NCI-H510A treated with DMSO at 0.1 percent for 48 hours (cell line): ENCODE measurements at regions not wholly inside any gene's neighbourhood (a gene's known extent, or its start where the extent isn't known, plus 50 kb on each side); places are given as distances from the start of the nearest gene placed in this dataset.

ENCODE experiments used
- DNase-seq: peaks from one replicate; lab custom pipeline; 2025; lab: John Stamatoyannopoulos, UW

DNA sequence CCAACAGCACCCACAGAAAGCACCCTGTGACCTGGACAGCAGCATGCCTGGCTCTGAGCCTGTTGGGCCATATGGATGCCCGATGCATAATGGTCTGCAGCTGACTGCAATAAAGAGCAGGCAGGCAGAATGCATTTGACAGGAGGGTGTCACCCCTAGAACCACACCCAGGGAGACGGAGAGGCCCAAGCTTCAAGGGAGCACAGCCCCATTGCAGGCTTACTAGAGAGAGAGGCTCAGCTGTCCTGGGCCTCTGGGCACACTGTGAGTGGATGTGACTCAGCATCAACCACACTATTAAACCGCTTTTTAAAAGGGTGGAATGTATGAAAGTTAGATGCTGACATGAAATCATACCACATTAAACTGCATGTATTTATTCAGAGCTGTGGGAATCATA lies 365.3 kb downstream of the CTTN start:
- DNase-seq = no peak

DNA sequence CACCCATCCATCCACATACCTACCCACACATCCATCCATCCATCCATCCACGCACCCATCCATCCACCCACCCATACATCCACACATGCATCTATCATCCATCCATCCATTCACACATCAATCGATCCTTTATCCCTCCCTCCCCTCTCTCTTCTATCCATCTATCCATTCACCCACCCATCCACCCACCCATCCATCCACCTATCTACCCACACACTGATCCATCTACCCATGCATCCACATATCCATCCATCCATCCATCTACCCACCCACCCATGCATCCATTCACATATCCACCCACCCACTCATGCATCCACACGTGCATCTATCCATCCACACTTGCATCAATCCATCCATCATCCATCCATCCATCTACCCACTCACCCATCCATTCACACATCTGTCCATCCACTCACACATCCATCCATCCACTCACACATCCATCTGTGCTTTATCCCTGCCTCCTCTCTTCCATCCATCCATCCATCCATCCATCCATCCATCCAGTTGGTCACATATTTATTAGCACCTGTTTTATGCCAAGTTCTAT lies 366.1 kb downstream of the CTTN start:
- no peak for DNase-seq

DNA sequence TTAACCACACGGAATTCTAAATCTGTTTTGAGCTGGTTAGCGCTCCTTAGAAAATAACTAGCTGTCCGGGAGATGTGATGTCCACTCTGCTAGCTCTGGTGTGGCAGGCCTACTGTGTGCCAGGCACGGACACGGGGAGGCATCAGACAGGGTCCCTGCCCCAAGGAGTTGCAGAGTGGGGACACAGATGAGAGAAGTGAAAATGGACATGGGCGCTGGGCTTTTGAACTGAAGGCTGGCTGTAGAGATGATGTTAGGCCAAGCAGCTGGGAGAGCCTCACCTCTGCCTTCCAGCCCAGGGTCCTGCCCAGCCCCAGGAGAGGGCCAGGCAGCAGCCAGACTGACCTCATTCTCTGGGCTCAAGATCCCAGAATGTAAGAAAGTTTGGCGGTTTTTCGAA lies 368.6 kb downstream of the CTTN start:
- no peak for DNase-seq

DNA sequence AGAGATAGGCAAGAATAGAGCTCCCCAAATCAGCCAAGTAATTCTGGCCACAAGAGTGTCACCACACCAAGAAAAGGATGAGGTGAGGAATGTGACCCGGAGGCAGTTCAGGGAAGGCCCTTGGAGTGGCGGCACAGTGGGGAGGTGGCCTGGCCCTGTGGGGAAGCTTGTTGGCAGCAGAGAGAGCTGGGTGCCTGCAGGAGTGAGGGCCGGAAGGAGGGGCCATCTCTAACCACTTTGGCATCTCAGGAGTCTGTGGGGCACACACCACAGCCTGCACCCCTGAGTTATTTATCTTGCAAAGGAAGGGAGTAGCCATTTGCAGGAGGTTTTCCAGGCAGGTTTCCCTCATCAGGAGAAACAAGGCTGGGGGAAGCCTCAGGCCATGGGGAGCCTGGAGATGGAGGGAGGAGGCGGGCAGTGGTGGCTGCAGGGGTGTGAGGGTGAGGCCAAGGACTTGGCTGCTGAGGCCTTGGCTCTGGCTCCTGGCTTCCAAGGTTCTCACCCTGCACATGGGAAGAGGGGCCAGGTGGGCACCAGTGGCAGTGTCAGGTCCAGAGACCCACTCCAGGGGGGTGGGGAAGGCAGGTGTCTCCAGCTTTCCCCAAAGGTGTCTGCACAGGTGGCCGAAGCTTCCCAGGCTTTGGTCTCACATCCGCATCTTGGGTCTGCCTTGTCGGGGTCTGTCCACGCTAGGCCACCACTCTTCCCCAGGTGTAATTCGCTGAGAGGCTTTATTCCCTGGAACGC lies 370.2 kb downstream of the CTTN start:
- DNase-seq = no peak

DNA sequence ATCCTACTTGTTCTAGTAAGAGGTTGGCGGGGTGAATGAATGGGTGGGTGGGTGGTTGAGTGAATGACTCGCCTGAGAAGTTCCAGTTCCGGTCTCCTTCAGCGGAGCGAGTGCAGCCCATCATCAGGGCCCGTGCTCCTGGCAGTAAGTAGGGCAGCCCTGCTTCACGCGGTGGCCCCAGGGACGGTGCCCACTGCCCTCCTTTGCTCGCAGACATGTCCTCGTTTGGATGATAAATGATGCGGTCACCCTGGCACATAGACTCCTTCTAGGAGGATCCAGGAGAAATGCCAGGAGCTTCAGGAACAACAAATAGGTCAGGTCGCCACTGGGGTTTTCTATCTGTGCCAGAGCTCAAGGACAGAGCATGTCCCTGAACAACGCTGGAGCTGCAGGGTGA lies 370.8 kb downstream of the CTTN start:
- DNase-seq = no peak

DNA sequence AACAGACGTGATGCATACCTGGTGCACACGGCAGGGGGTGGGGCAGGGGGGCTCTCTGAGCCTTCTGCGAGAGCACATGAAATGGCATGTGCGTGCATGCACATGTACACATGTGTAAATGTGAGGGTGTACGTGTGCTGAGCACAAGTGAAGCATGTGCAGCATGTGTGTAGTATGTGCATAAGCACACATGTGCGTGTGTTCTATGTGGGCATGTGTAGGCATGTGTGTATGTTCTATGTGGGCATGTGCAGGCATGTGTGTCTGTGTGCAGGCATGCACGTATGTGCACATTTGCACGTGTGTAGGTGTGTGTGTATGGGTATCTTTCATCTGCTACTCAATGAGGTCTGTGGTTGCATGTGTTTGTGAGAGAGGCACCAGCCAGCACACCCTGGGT lies 371.2 kb downstream of the CTTN start:
- no peak for DNase-seq

DNA sequence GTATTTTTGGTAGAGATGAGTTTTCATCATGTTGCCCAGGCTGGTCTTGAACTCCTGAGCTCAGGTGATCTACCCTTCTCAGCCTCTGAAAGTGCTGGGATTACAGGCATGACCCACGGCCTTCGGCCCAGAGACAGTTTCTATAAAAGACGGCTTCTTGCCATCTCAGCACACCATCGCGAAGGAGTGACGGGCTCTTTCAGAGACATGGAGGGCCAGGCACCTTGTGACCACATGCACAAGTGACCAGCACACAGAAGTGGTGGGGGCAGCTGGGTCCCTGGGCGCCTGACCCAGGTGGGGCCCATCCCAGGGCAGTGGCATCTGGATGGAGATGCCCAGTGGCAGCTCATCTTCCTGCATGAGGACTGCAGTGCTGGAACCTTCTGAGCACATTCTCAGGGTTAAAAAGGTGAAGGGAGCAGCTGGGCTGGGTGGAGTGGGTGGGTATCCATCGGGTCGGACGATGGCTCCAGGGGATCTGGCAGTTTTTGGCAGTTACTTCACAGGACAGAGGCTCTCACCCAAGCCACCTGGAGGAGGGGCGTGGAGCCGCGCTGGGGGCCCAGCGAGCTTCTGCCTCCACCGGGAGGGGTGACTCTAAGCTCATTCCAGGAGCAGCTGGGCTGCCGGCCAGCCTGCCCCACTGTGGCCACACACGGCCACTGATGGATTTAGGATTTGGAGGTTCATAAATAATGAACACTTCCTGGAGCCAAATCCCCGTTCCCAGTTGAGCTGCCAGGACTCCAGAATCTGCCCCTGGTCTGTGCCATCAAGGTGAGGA lies 373.0 kb downstream of the CTTN start:
- DNase-seq = no peak

DNA sequence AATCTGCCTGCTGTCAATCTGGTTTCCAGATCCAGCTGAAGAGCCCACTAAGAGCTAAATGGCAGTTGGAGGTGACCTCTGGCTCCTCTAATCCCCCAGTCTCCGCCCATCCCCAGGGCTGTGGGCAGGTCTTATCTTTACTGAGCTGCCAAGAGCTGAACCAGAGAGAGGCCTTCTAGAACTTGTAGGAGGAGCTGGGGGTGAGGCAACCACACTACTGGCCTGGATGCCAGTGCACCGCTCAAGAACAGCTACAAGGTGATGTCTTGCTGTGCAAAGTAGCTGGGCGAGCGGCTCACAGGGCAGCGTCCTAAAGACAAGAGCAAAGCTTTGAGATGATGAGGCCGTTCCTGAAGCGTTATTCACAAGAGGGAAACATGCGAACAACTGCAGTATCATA lies 374.6 kb downstream of the CTTN start:
- no peak for DNase-seq

DNA sequence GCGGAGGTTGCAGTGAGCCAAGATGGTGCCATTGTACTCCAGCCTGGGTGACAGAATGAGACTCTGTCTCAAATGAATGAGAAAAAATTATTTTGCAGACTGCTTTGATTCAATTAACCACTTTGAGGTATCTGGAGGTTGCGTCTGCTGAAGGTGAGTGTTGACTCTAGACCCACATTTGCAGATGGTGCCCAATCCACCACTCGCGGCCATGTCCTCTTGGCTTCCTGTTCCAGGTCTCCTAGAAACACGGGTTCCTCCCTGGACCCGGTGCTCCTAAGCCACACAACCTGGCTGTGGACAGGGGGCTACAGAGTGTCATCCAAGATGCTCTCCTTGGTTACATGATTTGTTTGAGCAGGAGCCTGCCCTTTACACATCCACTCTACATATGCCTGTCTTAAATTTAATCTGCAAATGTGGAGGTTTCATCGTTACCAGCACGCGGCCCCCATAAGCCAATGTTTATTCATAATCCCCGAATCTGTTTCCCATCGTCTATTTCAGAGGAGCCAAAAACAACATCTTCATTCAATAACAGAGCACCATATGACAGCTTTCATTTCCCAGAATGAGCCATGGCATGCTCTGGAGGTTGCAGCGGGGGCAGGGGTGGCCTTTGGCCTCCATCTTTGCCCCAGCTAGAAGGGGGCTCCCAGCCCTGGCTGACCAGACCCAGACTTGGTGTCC lies 377.2 kb downstream of the CTTN start:
- no peak for DNase-seq

DNA sequence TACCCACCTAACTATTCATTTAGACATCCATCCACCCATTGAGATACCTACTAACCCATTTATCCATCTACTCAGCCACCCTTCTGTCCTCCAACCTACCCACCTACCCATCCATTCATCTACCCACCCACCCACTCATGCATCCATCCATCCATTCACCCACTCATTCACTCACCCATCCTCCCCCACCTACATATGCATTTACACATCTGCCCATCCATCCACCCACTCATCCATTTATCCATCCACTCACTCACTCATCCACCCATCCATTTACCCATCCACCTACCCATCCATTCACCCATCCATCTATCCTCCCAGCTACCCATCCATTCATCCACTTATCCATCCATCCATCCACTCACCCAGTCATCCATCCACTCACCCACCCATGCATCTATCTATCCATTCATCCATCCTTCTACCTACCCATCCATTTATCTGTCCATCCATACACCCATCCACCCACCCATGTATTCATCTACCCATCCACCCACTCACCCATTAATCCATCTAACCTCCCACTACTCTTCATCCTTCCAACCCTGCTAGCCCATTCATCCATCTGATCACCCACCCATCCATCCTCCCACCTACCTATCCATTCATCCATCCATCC lies 378.7 kb downstream of the CTTN start:
- no peak for DNase-seq

DNA sequence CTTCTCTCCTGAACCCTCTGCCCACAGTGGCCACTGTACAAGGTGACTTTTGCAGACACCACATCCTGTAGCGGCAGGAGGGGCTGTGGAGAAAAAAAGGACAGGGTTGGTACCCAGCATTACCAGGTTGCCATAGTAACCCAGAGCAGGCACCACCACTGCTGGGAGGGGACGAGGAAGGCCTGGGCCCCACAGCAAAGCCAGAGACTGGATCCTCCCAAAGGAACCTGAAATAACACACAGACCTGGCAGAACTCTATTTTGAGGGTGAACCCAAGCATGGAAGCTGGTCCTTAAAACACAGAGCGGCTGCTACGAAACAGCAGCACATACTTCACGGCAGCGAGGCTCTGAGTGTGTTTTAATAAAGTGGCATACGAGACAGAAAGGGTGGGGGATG lies 380.6 kb downstream of the CTTN start:
- no peak for DNase-seq

DNA sequence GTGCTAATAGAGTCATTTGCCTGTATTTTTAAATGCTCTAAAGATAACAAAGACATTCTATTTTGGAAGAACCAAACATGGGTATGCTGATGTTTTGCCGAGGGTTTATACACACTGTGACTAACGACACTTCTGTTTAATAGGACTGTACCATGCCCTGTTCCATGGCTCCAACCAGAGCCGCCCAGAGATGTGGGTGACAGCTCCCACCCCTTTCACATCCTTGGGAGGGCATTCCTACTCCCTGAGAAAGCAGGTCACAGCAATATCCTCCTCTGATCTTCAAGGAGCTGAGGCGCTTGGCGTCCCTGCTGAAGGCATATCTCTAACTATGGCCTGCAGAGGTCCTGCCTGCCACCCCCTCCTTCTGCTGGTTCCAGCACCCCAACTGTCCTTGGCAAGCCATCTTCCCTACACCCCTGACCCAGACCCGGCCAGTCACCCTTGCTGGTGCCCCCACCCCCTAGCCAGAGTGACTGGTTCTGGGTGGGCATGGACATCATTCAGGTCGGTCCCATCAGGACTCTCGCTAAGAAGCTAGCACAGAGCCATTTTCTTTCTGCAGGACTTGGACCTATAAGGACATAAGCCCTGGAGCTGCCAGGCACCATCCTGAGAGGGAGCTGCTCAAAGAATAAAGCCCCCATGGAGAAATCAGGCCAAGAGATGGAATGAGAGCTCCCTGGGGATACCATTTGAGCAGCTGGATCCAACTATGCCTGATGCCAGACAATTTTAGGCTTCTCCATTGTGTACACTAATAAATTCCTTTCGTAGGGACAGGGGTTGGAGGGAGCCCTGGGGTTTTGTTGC lies 381.3 kb downstream of the CTTN start:
- DNase-seq = no peak

DNA sequence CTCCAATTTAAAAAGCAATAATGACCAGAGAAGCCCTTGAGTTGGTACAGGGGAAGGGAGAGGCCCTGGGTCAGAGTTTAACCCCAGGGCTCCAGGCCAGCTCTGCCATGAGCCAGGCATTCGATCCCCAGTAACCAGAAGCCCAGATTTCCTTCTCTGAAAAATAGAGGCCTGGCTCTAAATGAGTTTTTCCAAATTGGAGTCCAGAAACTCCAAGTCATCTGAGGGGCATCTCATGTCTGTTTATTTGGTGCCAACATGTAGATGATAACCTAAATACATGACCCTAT lies 381.9 kb downstream of the CTTN start:
- no peak for DNase-seq

DNA sequence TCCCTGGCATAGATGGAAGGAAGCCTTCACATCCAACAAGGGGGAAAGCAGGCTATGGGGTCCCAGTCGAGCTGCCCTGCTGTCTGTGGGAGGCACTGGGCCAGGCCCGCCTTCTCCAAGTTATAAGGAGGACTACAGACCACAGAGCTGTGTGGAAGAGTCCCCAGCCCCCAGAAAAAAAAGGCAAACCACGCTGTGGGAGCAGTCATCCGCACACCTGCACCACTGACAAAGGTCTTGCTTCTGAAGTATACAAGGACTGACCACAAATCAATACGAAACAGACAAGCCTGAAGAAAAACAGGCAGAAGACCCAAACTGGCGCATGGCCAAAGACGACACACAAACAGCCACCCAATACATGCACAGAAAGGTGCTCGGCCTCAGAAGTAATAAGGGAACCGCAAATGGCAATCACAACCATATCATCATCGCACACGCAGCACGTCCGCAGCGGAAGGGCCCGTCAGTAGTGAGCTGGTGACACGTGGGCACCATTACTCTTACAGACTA lies 384.1 kb downstream of the CTTN start:
- peak; percentile 34 for DNase-seq

DNA sequence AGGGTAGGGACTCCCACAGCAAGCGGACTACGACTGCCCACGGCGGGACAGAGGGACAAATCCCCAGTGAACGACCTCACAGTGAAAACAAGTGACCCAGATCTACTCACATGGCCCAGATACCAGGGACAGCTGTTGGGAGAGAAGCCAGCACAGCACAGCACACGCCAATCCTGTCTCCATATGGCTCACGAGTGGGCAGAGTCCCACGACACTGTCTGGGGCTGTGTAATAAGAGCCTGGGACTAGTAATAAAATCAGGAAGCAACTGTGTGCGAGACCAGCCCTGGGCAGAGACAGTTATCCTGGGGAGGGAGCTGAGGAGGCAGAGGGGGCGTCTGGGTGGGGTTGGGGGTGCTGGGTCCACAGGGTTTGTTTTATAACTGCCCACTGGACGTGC lies 385.0 kb downstream of the CTTN start:
- no peak for DNase-seq

DNA sequence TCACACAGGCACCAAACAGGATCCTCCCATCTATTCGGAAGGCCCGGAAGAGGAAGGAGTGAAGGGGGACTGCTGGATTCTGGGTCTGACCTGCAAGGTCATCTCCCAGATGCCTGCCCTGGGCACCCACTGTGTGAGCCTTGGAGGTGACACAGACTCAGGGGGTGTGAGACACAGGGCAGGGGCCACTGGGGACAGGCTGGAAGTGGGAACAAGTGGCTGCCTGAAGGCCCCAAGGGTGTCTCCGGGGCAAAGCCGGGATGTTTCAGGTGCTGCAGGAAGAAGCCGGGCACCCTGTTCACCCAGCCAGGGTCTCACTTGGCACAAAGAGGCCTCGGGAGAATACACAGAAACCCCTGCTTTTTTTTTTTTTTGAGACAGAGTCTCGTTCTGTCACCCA lies 385.5 kb downstream of the CTTN start:
- DNase-seq = no peak

DNA sequence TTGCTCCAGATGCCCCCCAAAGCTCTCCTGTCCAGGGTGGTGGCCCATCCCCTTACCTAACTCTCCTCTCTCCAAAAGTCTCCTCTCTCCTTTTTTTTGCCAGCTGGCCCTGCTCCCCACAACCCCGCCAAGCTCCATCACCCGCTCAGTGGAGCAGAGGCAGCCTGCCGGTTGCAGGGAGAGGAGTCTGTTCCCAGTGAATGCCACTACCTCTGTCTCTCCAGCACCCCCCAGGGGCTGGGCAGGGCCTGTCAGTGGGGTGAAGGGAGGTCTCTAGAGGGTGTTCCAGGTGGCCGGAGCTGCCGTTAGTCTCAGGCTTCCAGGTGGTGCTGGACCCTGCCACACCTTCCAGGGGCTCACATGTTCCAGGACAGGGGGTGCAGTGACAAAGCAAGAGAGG lies 387.0 kb downstream of the CTTN start:
- no peak for DNase-seq

DNA sequence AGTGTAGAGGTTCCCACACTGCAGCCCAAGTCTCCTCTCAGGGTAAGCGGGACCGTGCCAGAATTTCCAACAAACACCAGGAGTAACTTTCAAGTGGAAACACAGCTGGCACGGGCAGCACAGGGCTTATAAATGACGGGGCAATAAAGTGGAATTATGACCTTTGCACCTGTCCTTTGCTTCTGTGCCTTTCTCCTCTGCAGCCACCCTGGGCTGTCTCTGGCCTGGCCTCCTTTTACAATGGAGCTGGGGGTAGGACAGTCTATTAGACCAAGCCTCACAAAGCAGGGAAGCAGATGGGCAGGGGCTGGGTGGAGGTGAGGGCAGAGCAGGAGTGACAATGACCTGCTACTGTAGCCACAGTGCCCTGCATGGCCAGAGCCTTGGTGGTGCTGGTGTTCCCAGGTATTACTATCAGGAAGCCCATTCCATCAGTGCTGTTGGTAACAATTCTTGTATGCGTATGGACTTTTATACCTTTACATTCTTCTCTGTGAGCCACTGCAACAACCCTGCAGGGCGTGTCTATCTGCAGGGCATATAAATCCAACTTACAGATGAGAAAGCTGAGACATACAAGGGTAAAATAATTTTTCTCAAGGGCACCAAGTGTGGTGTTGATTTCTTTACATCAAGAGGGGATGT lies 387.8 kb downstream of the CTTN start:
- no peak for DNase-seq

DNA sequence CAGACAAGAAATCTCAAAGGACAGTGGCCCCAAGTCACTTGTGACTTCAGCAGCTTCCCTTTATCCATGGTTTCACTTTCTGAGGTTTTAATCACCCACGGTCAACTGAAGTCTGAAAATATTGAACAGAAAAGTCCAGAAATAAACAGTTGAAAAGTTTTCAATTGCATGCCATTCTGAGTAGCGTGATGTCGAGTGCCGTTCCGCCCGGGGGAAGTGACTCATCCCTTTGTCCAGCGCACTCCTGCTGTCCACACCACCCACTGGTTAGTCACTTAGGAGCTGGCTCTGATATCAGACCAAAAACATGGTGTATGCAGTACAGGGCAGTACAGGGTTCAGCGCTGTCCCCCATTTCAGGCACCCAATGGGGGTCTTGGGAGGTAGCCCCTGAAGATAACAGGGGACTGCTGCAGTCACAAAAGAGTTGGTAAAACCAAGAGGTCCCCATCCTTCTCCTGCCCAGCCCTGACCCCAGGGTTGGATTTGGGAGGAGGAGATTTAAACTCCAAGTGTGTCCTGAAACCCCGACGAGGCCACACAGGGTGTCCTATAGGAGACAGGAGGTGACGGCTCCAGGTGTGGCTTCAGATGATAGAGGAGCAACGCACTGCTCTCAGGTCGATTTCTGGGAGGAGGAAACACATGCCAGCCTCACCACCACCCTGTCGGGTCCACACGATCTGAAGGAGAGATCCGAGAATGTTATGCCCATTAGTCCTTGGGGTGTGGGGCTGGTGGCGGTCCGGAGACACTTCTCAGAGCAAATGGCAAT lies 390.1 kb downstream of the CTTN start:
- DNase-seq = no peak

DNA sequence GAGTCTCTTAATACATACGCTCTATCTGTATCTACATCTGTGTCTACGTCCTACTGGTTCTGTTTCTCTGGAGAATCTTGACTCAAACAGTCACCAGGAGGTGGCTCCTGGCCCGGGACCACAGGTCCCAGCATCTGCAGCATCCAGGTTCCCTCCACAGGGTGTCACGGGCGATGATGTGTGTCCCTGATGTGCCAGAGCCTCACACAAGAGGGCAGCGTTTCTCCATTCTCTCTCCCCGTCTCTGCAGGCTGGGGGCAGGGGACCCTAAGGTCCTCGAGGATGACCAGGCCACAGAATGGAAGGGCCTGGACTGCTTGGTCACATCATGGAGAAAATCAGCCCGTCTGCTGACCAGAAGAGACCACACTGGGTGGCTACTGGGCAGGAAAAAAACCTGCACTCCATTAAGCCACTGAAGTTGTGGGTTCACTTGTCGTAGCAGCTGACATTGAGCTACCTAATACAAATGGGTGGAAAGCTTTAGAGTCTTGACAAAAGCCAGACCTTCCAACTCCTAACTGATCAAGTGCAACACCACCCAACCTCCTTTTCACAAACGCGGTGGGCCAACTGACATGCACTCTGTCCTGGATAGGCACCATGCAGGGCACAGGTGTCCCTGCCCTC lies 392.5 kb downstream of the CTTN start:
- no peak for DNase-seq
